B cell (primary cell): ENCODE measurements at regions not wholly inside any gene's neighbourhood (a gene's known extent, or its start where the extent isn't known, plus 50 kb on each side); places are given as distances from the start of the nearest gene placed in this dataset.

Experiments used
- ATAC-seq: fragments of 200-7000 bp; cut with Tn5 transposase; one replicate; pipeline ENCODE4 v1.10.0; 2021; ENCODE audit warnings: low read depth, mild to moderate bottlenecking, moderate number of reproducible peaks, moderate library complexity
- CTCF ChIA-PET: fragments of 350-600 bp; sonication (Branson Sonifier 250); formaldehyde crosslinking; loops from one replicate; lab custom pipeline; 2021; ENCODE audit warnings: antibody characterized with exemption, inconsistent platforms; lab: Charles Lee
- POLR2A ChIA-PET: fragments of 350-600 bp; sonication (Branson Sonifier 250); formaldehyde crosslinking; loops from one replicate; lab custom pipeline; 2021; ENCODE audit warnings: antibody characterized with exemption; lab: Charles Lee
- DNase-seq: peaks from one replicate; pipeline ENCODE4 v3.0.0; 2013
- H2AFZ ChIP-seq: 2 replicates; pipeline ENCODE4 v1.6.1; 2012; ENCODE audit warnings: mild to moderate bottlenecking, low read depth, low read length; ENCODE audit not compliant: insufficient read depth, poor library complexity, severe bottlenecking
- H3K27ac ChIP-seq, 2 donors: 1 replicate in 1 of 2; 2 replicates in 1 of 2; pipeline ENCODE4 v1.5.1; 2012 to 2013; ENCODE audit warnings: low read length in 2 of 2, mild to moderate bottlenecking in 2 of 2, moderate library complexity in 1 of 2
- H3K27me3 ChIP-seq, 4 experiments: fragments of 200-600 bp in 1 of 4; sonication (generic) in 1 of 4; replicated peaks in 1 of 4; 1 replicate in 2 of 4; 2 replicates in 2 of 4; pipeline versions ENCODE4 v1.6.1 to v1.7.0; 2013 to 2016; ENCODE audit warnings: low read length in 3 of 4, mild to moderate bottlenecking in 2 of 4, mixed read lengths in 1 of 4, moderate library complexity in 1 of 4; ENCODE audit not compliant: insufficient read depth in 4 of 4, control insufficient read depth in 3 of 4; ENCODE audit errors: control extremely low read depth in 1 of 4
- H3K36me3 ChIP-seq, 2 experiments: replicated peaks in 1 of 2; 1 replicate in 1 of 2; 2 replicates in 1 of 2; pipeline versions ENCODE4 v1.6.1 to v1.7.1; 2013; ENCODE audit warnings: low read length in 1 of 2; ENCODE audit not compliant: insufficient read depth in 2 of 2, control insufficient read depth in 1 of 2; ENCODE audit errors: control extremely low read depth in 1 of 2, extremely low read depth in 1 of 2
- H3K4me1 ChIP-seq, 2 donors: fragments of 200-600 bp in 1 of 2; sonication (generic) in 1 of 2; 1 replicate in 1 of 2; 2 replicates in 1 of 2; pipeline versions ENCODE4 v1.5.1 to v1.6.1; 2013 to 2017; ENCODE audit warnings: low read length in 2 of 2; ENCODE audit not compliant: control insufficient read depth in 2 of 2, insufficient read depth in 2 of 2
- H3K4me2 ChIP-seq: replicated peaks from 2 replicates; pipeline ENCODE3; 2012; ENCODE audit warnings: mild to moderate bottlenecking, low read depth, low read length; ENCODE audit not compliant: poor library complexity, severe bottlenecking
- H3K4me3 ChIP-seq, 5 experiments: fragments of 200-600 bp in 1 of 5; sonication (generic) in 1 of 5; 1 replicate in 3 of 5; 2 replicates in 2 of 5; pipeline versions ENCODE4 v1.5.1 to v1.7.0; 2011 to 2016; ENCODE audit warnings: low read length in 4 of 5, mild to moderate bottlenecking in 4 of 5, low read depth in 2 of 5, control low read depth in 1 of 5, moderate library complexity in 1 of 5; ENCODE audit not compliant: insufficient read depth in 1 of 5; ENCODE audit errors: control extremely low read depth in 1 of 5, extremely low read depth in 1 of 5
- H3K79me2 ChIP-seq: fragments of 200-600 bp; sonication (generic); one replicate; pipeline ENCODE4 v1.6.0; 2016; ENCODE audit warnings: low read length; ENCODE audit not compliant: control insufficient read depth, insufficient read depth
- H3K9ac ChIP-seq: fragments of 200-600 bp; sonication (generic); 2 replicates; pipeline ENCODE4 v1.6.1; 2017; ENCODE audit warnings: mild to moderate bottlenecking, low read length, moderate library complexity
- H3K9me3 ChIP-seq, 3 donors: one replicate each; pipeline versions ENCODE4 v1.6.1 to v1.7.1; 2013; ENCODE audit warnings: low read length in 2 of 3; ENCODE audit not compliant: control insufficient read depth in 2 of 3, insufficient read depth in 1 of 3; ENCODE audit errors: control extremely low read depth in 1 of 3
- H4K20me1 ChIP-seq: 2 replicates; pipeline ENCODE4 v1.6.0; 2012; ENCODE audit warnings: mild to moderate bottlenecking, low read length; ENCODE audit not compliant: insufficient read depth, control insufficient read depth, poor library complexity, severe bottlenecking
- H3K27ac Mint-ChIP-seq: one replicate; pipeline ENCODE4 v1.8.0; 2021; ENCODE audit warnings: mixed read lengths
- H3K27me3 Mint-ChIP-seq: one replicate; pipeline ENCODE4 v1.8.0; 2021; ENCODE audit warnings: mixed read lengths
- H3K4me1 Mint-ChIP-seq: one replicate; pipeline ENCODE4 v1.8.0; 2021; ENCODE audit warnings: mixed read lengths
- H3K4me3 Mint-ChIP-seq: one replicate; pipeline ENCODE4 v1.8.0; 2021; ENCODE audit warnings: mixed read lengths
- H3K9me3 Mint-ChIP-seq: one replicate; pipeline ENCODE4 v1.8.0; 2022; ENCODE audit warnings: mixed read lengths; ENCODE audit not compliant: insufficient read depth
- EZH2 ChIP-seq: IDR thresholded peaks from 2 replicates; pipeline ENCODE4 v1.6.1; 2012; ENCODE audit warnings: borderline replicate concordance, low read depth, mild to moderate bottlenecking, moderate library complexity, low read length; ENCODE audit not compliant: insufficient read depth, poor library complexity, severe bottlenecking
- WGBS: methylation state at CpG from one replicate; pipeline ENCODE4 v1.1.5; 2013; ENCODE audit warnings: missing lambda C conversion rate; ENCODE audit not compliant: insufficient coverage; 5-methylcytosine and 5-hydroxymethylcytosine counted together
- intact Hi-C: fragments of 100-400 bp; cut with micrococcal nuclease; formaldehyde crosslinking; loops from one replicate; pipeline ENCODE4 v1.10.0; 2022
- TF ChIP-seq, protein P1 (sequence below): fragments of 200-600 bp; IDR thresholded peaks from one replicate; pipeline ENCODE4 v1.8.0; 2022; ENCODE audit warnings: antibody characterized with exemption, mild to moderate bottlenecking

DNA sequence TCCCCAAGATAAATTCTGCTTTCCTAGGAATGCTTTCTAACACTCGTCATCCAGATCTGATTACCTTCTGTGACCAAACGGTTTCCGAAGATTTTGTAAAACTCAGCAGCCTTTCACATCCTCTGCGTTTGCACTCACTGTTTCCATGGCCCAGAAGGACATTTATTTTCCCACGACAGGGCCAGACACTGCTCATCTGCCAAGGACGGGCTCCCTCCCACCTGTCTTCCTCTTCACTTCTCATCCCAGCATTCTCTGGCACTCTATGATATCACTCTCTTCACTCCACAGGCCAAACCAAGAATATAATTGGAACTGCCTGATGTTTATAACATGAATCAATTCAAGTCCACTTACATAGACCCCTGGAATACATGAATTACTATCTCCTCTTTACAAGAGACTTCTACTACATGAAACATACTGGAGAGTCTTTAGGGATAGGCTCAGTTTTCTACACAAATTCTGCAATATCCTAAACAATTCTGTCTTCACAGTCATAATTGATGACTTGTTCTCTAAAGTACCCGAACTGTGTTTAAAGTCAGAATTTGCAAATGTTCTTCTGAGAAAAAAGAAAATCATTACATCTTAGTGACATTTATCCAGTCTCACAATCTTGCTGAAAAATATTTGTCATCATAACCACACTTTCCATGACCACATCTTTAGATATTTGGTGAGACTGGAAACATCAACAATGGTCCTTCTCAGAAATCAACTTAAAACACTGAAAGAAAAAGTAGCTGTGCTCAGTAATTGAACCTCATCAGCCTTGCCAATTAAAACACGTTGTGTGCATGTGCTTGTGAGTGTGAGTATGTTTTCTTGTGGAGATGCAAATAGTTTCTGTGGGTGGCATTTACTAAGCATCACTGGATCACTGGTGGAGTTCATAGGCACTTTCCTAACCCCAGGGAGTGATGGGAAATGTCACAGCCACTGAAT is 79.5 kb upstream of the PRSS58 start:
- H3K4me1 Mint-ChIP-seq, result no peaks in the 10 kb centered on the region
- H3K9me3 ChIP-seq, result no peaks in the 10 kb centered on the region
- no peak overlapping the region for H3K4me2 ChIP-seq
- DNase-seq (no peak), ATAC-seq (no peak)
- no peak overlapping the region for H3K9ac ChIP-seq
- H3K27me3 ChIP-seq, result no peaks in the 10 kb centered on the region
- no peaks in the 10 kb centered on the region for H3K27me3 Mint-ChIP-seq
- no peaks in the 10 kb centered on the region for H4K20me1 ChIP-seq
- intact Hi-C loops, result no loop called here
- 89% methylated on average over 7 of the region's 8 CpGs for WGBS
- H3K79me2 ChIP-seq, result no peaks in the 10 kb centered on the region
- H3K4me1 ChIP-seq, result no peaks in the 10 kb centered on the region
- H2AFZ ChIP-seq, result no peak overlapping the region
- no peaks in the 10 kb centered on the region for H3K9me3 Mint-ChIP-seq
- ChIA-PET POLR2A (no interaction called here), CTCF (no interaction called here)
- H3K36me3 ChIP-seq, result no peaks in the 10 kb centered on the region
- no peak overlapping the region for H3K4me3 ChIP-seq
- H3K4me3 Mint-ChIP-seq, result no peak overlapping the region
- TF ChIP-seq EZH2, result no peak
- TF ChIP-seq, protein P1, sequence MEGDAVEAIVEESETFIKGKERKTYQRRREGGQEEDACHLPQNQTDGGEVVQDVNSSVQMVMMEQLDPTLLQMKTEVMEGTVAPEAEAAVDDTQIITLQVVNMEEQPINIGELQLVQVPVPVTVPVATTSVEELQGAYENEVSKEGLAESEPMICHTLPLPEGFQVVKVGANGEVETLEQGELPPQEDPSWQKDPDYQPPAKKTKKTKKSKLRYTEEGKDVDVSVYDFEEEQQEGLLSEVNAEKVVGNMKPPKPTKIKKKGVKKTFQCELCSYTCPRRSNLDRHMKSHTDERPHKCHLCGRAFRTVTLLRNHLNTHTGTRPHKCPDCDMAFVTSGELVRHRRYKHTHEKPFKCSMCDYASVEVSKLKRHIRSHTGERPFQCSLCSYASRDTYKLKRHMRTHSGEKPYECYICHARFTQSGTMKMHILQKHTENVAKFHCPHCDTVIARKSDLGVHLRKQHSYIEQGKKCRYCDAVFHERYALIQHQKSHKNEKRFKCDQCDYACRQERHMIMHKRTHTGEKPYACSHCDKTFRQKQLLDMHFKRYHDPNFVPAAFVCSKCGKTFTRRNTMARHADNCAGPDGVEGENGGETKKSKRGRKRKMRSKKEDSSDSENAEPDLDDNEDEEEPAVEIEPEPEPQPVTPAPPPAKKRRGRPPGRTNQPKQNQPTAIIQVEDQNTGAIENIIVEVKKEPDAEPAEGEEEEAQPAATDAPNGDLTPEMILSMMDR, result no peak
- H3K27ac Mint-ChIP-seq, result no peak overlapping the region
- no peak overlapping the region for H3K27ac ChIP-seq

DNA sequence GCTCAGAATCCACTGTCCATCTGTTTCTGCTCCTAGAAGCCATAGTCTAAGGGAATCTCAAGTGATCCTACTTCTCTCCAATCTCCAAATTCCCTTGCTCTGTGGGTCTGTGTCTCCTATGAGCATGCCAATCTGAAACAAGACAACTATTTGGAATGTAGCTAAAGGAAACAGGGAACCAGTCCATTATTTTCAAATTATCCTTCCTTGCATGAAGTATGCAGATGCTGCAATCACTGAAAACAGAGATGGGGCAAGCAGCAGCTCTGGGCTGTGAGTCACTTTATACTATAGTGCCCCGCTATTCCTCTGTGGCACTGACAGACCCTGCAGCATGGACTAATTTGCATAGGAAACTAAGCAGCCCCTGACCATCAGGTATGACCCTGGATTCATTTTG is 76.9 kb upstream of the PRSS58 start:
- Histone ChIP-seq H3K9ac (no peak overlapping the region), H3K27me3 (no peaks in the 10 kb centered on the region), H3K36me3 (no peaks in the 10 kb centered on the region), H3K4me2 (no peak overlapping the region), H3K27ac (no peak overlapping the region), H3K79me2 (no peaks in the 10 kb centered on the region), H2AFZ (no peak overlapping the region), H4K20me1 (no peaks in the 10 kb centered on the region), H3K4me3 (no peak overlapping the region), H3K9me3 (no peaks in the 10 kb centered on the region), H3K4me1 (no peaks in the 10 kb centered on the region)
- no peak overlapping the region for H3K27ac Mint-ChIP-seq
- H3K27me3 Mint-ChIP-seq, result no peaks in the 10 kb centered on the region
- 100% methylated on average over 1 of the region's 1 CpG for WGBS
- no peaks in the 10 kb centered on the region for H3K4me1 Mint-ChIP-seq
- no peak for TF ChIP-seq EZH2
- TF ChIP-seq, protein P1, result no peak
- no peak overlapping the region for H3K4me3 Mint-ChIP-seq
- DNase-seq, result no peak
- H3K9me3 Mint-ChIP-seq, result no peaks in the 10 kb centered on the region
- CTCF ChIA-PET, result interaction anchor here (1.2 kb wide), 1 partner anchor 28 kb away, joined by 3 read pairs; no protein-coding TSS in a partner anchor
- intact Hi-C loops, result no loop called here
- no peak for ATAC-seq
- POLR2A ChIA-PET, result no interaction called here
